ENCODE measurements at regions not wholly inside any gene's neighbourhood (a gene's known extent, or its start where the extent isn't known, plus 50 kb on each side); places are given as distances from the start of the nearest gene placed in this dataset.

- no peak for DNase-seq
Measured at GRCh38 chr14:56745097-56745496, 65.2 kb downstream of the OTX2 start.

DNA sequence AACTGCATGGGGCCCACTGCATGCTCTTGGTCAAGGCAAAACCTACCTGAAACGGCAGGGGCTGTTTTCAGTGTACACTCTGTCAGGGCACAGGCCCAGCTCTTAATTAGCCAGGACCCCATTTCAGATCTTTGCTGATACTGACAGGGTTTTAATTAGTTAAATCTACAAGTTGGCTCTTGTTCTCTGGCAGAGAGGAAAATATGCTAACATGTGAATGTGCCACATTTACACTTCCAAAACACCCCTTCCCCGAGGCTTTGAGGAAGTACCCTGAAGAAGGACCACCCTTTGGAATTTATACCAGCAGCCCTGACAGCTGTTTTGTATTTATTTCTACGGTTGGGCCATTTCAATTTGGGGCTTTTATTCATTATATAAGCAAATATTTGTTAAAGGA lies 66.3 kb downstream of the OTX2 start:
- no peak for DNase-seq

- peak; percentile 93 to 99 for DNase-seq
Measured at GRCh38 chr14:56742391-56742878, 67.8 kb downstream of the OTX2 start.

GRCh38 chr14:56741325-56741724 lies 69.0 kb downstream of the OTX2 start:
- DNase-seq = no peak

GRCh38 chr14:56738020-56738419 lies 72.3 kb downstream of the OTX2 start:
- no peak for DNase-seq

- peak; percentile 79 to 82 for DNase-seq
Measured at GRCh38 chr14:56733396-56733795, 76.9 kb downstream of the OTX2 start.

DNA sequence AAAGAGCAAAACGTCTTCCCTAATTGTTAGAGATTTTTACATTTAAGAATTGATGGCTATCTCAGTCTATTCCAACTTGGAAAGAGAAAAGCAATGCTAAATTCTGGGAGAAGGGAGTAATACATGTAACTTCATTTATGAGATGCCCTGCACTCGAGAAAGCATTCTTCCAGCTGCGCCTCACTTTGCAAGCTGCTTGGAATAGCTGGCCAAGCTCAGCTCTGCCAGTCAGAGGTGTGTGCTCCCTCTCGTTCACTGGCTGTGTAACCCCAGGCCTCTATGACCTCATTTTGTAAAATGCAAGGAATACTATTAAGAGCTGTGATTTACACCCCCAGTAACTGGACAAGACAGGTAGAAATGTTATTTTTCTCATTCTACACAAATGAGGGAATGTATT lies 79.1 kb downstream of the OTX2 start:
- peak; percentile 84 to 90 for DNase-seq

DNA sequence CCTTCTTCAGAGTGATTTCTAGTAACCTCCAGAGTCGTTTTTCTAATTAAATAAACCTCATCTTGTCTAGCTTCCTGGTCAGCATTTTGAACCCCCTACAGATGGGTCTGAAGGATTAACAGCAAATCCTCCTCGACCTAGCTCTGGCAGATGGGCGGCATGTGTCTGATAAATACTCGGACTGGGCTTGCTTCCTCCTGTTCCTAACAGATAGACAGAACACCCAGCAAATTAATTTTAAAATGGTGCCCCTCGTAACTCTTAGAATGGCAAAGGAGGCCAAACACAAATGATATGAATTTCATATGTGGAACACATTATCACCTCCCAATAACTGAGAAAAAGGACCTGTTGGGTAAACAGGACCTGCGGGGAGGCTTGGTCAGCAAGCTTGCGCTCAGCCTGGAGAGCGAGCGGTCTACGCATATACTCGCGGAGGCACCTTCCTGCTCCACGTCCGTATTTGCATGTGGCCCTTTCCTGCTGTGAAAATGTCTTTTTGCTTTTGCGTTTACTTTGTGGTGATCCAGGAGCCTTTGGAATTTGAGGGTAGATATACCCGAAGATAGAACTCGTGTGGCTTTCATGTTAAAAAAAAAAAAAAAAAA lies 79.6 kb downstream of the OTX2 start:
- peak; percentile 99 to 100 for DNase-seq

GRCh38 chr14:56724013-56724412 lies 86.3 kb downstream of the OTX2 start:
- no peak for DNase-seq

DNA sequence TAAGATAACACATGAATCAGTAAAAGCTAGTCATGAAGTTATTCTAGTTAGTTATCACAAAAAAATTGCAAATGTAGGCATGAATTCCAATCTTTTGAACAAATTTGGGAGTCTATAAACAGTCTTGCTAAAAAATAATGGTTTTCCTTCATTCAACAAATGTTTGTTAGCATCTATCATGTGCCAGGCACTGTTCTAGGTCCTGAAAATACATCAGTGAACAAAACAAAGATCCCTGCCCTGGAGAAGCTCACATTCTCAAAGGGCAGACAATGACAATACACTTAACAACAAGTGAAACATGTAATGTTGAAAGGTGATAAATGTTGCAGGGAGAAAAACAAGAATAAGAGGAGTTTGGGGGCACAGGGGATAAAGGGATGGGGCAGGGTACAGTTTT lies 86.9 kb downstream of the OTX2 start:
- no peak for DNase-seq

DNA sequence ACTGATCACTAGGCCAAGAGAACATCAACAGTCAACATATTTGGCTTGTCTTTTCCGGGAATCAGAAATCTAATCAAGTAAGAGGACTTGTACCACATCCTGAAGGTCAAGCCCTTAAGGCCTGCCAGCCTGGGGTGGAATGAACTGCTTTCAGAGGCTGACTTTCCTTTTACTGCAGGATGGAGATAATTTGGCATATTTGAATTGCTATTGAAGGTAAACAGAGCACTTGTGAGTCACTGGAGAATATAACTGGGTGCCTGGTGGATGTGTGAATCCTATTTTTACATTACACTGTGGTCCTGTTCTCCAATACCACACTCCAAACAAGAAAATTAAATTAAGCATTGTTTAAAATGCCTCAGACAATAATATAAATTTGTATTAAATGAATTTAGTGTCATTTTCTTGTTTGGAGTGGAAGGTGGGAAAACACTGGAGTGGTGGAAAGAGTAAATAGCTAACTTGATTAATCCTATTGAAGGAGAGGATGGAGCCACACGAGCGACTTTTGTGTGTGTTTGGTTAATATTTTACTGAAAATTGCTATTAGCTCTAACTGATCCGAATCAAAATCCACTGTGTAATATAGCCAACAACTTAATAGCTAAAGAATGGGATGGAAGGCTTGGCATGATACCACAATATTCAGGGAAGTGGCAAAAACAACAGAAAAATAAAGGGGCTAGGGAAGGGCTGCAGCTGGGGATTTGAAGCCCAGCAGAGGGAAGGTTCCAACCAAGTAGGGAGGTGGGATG lies 89.4 kb downstream of the OTX2 start:
- no peak for DNase-seq

- no peak for DNase-seq
Measured at GRCh38 chr14:56718312-56718711, 92.0 kb downstream of the OTX2 start.

DNA sequence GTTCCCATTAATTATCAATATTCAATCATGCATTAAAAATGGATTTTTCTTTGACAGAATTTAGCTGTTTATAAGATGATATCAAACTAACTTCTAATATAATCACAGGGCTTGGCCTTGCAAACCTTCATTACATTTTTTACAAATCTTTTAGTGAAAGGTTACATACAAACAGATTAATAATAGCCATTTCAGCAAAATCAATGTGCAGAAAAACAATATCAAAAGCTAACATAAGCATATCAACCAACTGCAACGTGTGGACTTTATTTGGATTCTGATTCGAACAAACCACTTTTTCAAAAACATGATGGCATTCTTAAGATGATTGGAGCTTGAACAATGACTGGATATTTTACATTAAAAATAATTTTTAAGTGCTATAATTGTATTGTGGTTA lies 93.6 kb downstream of the OTX2 start:
- DNase-seq = no peak

DNA sequence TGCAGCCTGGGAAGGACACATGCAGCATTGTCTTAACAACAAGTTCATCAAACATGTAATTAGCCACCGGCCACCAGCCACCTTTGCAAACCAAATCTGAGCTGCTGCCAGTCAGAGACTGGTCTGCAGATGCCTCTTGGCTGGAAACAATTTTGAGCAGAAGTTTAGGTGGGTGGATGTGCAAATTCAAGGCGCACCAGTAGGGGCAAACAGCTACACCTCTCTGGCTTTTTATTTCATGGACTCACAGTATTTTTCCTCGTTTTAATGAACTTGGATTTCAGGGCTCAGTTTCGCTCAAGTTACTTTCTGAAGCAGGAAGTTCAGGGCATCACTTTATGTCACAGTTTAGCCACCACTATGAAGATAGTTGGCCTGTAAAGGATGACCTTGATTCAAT lies 94.3 kb downstream of the OTX2 start:
- DNase-seq = peak in 1 of 2 experiments; percentile 59

- DNase-seq = no peak
Measured at GRCh38 chr14:56709201-56709600, 101.1 kb downstream of the OTX2 start.

GRCh38 chr14:56708704-56709103 lies 101.6 kb downstream of the OTX2 start:
- no peak for DNase-seq

- DNase-seq = no peak
Measured at GRCh38 chr14:56703947-56704346, 106.3 kb downstream of the OTX2 start.

GRCh38 chr14:56702515-56702914 lies 107.8 kb downstream of the OTX2 start:
- no peak for DNase-seq
